Thyroid gland (tissue), 4 donors: ENCODE measurements at regions not wholly inside any gene's neighbourhood (a gene's known extent, or its start where the extent isn't known, plus 50 kb on each side); places are given as distances from the start of the nearest gene placed in this dataset.

Experiments used
- POLR2A ChIP-seq, 2 donors: fragments of 450-650 bp; IDR thresholded peaks; one replicate each; pipeline ENCODE4 v1.6.1; 2017; ENCODE audit warnings: antibody characterized with exemption in 2 of 2, mild to moderate bottlenecking in 2 of 2, moderate library complexity in 1 of 2
- TF ChIP-seq, protein P1 (sequence below), 6 experiments: fragments of 200-600 bp in 3 of 6; fragments of 450-650 bp in 3 of 6; sonication (generic) in 3 of 6; IDR thresholded peaks; one replicate each; pipeline ENCODE4 v1.5.1; 2016 to 2019; ENCODE audit warnings: antibody characterized with exemption in 6 of 6, mild to moderate bottlenecking in 2 of 6, inconsistent platforms in 1 of 6, moderate library complexity in 1 of 6

DNA sequence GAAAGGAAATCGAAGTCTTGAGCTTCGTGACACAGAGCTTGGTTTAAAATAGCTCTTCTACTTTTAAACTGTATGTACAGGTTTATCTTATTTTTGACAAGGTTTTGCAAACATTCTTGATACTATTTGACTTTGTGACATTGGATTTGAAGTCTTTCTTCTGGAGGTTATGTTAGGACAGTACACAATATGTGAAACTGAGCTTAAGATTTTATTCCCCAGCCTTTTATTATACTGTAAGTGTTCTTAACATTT, 95.2 kb upstream of the BTBD3 start:
- TF ChIP-seq, protein P1, sequence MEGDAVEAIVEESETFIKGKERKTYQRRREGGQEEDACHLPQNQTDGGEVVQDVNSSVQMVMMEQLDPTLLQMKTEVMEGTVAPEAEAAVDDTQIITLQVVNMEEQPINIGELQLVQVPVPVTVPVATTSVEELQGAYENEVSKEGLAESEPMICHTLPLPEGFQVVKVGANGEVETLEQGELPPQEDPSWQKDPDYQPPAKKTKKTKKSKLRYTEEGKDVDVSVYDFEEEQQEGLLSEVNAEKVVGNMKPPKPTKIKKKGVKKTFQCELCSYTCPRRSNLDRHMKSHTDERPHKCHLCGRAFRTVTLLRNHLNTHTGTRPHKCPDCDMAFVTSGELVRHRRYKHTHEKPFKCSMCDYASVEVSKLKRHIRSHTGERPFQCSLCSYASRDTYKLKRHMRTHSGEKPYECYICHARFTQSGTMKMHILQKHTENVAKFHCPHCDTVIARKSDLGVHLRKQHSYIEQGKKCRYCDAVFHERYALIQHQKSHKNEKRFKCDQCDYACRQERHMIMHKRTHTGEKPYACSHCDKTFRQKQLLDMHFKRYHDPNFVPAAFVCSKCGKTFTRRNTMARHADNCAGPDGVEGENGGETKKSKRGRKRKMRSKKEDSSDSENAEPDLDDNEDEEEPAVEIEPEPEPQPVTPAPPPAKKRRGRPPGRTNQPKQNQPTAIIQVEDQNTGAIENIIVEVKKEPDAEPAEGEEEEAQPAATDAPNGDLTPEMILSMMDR (IDR thresholded peaks at IDR 0.05): no peak
- no peak for TF ChIP-seq POLR2A (IDR thresholded peaks at IDR 0.05)
